Sigmoid colon (tissue), 6 donors: ENCODE measurements at regions not wholly inside any gene's neighbourhood (a gene's known extent, or its start where the extent isn't known, plus 50 kb on each side); places are given as distances from the start of the nearest gene placed in this dataset.

ENCODE experiments used
- DNase-seq: peaks from one replicate; pipeline ENCODE4 v3.0.0-alpha.2; 2019
- H3K27ac ChIP-seq, 4 donors: fragments of 200-600 bp; sonication (generic); one replicate each; pipeline ENCODE4 v1.5.1; 2016 to 2019; ENCODE audit warnings: mild to moderate bottlenecking in 1 of 4
- H3K27me3 ChIP-seq, 3 donors: fragments of 200-600 bp; sonication (generic); one replicate each; pipeline ENCODE4 v1.5.1; 2019; ENCODE audit warnings: mild to moderate bottlenecking in 1 of 3
- H3K36me3 ChIP-seq, 4 donors: fragments of 200-600 bp; sonication (generic); one replicate each; pipeline ENCODE4 v1.5.1; 2016 to 2019
- H3K4me1 ChIP-seq, 4 donors: fragments of 200-600 bp; sonication (generic); one replicate each; pipeline ENCODE4 v1.5.1; 2017 to 2019
- H3K4me3 ChIP-seq, 4 donors: fragments of 200-600 bp; sonication (generic); one replicate each; pipeline ENCODE4 v1.5.1; 2017 to 2019; ENCODE audit warnings: mild to moderate bottlenecking in 2 of 4, moderate library complexity in 1 of 4
- H3K9me3 ChIP-seq, 4 donors: fragments of 200-600 bp in 3 of 4; sonication (generic) in 3 of 4; one replicate each; pipeline versions ENCODE4 v1.5.1 to v1.6.1; 2013 to 2019
- EP300 ChIP-seq, 4 donors: sonication (generic); formaldehyde crosslinking; IDR thresholded peaks; one replicate each; pipeline ENCODE4 v1.6.1; 2017; ENCODE audit warnings: antibody characterized with exemption in 4 of 4
- POLR2A ChIP-seq, 2 donors: fragments of 450-650 bp; IDR thresholded peaks; one replicate each; pipeline ENCODE4 v1.6.1; 2016; ENCODE audit warnings: antibody characterized with exemption in 2 of 2, mild to moderate bottlenecking in 2 of 2, moderate library complexity in 2 of 2
- POLR2AphosphoS5 ChIP-seq, 4 donors: sonication (generic); formaldehyde crosslinking; IDR thresholded peaks; one replicate each; pipeline ENCODE4 v1.6.1; 2017; ENCODE audit warnings: antibody characterized with exemption in 4 of 4
- WGBS, 2 donors: extraction: QIAGEN DNeasy Blood & Tissue Kit; methylation state at CpG; one replicate each; pipeline ENCODE4 v1.1.7; 2013; 5-methylcytosine and 5-hydroxymethylcytosine counted together
- intact Hi-C: fragments of 100-400 bp; cut with DNase I; formaldehyde crosslinking; loops from one replicate; pipeline ENCODE4 v1.15.1; 2023
- TF ChIP-seq, protein P1 (sequence below), 4 experiments: fragments of 450-650 bp in 3 of 4; fragments of 200-600 bp in 1 of 4; IDR thresholded peaks; one replicate each; pipeline ENCODE4 v1.5.1; 2016 to 2019; ENCODE audit warnings: antibody characterized with exemption in 4 of 4, mild to moderate bottlenecking in 3 of 4, moderate library complexity in 2 of 4
- donor health status: healthy with polysubstance abuse.
- donor health status: healthy.

DNA sequence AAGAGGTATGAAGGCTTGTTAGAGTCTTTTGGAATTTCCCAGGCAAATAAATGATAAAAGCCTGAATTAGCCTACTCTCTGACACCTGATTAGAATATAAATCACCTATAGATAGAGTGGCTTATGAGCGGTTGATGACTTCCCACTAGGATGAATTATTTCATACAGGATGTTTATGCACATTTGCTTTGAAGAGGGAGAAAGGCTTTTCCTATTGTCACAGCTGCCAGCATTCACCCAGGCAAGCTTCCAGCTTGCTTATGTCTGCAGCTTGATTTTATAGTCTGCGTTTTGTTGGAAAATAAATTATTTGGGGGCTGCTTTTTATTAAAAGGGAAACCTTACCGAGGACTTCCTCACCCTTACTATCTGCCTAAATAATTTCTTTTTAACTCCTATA, 51.3 kb upstream of the EIF2S2 start:
- no peak for DNase-seq
- Histone ChIP-seq H3K9me3 (no peaks in the 10 kb centered on the region), H3K4me1 (no peaks in the 10 kb centered on the region), H3K27me3 (peaks cover 0 to 5% (median 0%) of the 10 kb centered on the region in 3 donors), H3K36me3 (no peaks in the 10 kb centered on the region), H3K27ac (no peak overlapping the region), H3K4me3 (no peak overlapping the region)
- WGBS, 2 donors: 59 to 74% methylated on average over 3 of the region's 3 CpGs
- no peak for TF ChIP-seq POLR2A (IDR thresholded peaks at IDR 0.05)
- no peak for TF ChIP-seq POLR2AphosphoS5 (IDR thresholded peaks at IDR 0.05)
- no peak for TF ChIP-seq EP300 (IDR thresholded peaks at IDR 0.05)
- TF ChIP-seq, protein P1, sequence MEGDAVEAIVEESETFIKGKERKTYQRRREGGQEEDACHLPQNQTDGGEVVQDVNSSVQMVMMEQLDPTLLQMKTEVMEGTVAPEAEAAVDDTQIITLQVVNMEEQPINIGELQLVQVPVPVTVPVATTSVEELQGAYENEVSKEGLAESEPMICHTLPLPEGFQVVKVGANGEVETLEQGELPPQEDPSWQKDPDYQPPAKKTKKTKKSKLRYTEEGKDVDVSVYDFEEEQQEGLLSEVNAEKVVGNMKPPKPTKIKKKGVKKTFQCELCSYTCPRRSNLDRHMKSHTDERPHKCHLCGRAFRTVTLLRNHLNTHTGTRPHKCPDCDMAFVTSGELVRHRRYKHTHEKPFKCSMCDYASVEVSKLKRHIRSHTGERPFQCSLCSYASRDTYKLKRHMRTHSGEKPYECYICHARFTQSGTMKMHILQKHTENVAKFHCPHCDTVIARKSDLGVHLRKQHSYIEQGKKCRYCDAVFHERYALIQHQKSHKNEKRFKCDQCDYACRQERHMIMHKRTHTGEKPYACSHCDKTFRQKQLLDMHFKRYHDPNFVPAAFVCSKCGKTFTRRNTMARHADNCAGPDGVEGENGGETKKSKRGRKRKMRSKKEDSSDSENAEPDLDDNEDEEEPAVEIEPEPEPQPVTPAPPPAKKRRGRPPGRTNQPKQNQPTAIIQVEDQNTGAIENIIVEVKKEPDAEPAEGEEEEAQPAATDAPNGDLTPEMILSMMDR (IDR thresholded peaks at IDR 0.05): no peak
- intact Hi-C loops: no loop called here

DNA sequence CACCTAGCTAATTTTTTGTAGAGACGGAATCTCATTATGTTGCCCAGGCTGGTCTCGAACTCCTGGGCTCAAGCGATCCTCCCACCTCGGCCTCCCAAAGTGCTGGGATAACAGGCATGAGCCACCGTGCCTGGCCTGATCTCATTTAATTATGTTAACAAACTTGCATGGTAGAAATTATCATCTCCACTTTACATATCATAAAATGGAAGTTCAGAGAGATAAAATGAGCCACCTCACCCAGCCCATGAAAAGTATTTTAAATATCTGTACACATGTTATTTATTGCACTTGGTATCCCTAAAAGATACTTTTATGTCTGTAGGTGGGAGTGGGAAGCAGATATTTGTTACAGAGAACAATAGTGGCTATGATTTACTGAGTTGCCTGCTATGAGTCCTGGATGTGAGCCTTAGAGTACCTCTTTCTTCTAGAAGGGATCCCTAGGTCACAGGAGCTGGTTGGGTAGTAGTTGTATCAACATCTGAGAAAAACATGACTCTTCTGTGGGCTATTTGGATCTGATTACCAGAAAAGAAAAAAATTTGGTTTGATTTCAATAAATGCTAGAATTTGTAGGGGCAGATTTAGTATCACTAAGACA, 52.4 kb upstream of the EIF2S2 start:
- Histone ChIP-seq H3K4me3 (no peak overlapping the region), H3K36me3 (no peaks in the 10 kb centered on the region), H3K9me3 (no peaks in the 10 kb centered on the region), H3K27ac (no peak overlapping the region), H3K4me1 (no peaks in the 10 kb centered on the region), H3K27me3 (no peaks in the 10 kb centered on the region)
- no peak for DNase-seq
- TF ChIP-seq POLR2A (IDR thresholded peaks at IDR 0.05) (no peak), EP300 (IDR thresholded peaks at IDR 0.05) (no peak), POLR2AphosphoS5 (IDR thresholded peaks at IDR 0.05) (no peak)
- TF ChIP-seq, protein P1 (IDR thresholded peaks at IDR 0.05): no peak
- 88 to 92% methylated on average over 5 of the region's 5 CpGs for WGBS, 2 donors
- intact Hi-C loops: no loop called here

- H3K9me3 ChIP-seq: no peaks in the 10 kb centered on the region
- 7 to 11% methylated on average over 2 of the region's 2 CpGs for WGBS, 2 donors
- H3K4me3 ChIP-seq: no peak overlapping the region
- no peaks in the 10 kb centered on the region for H3K27me3 ChIP-seq
- no peaks in the 10 kb centered on the region for H3K4me1 ChIP-seq
- no peak for DNase-seq
- no peaks in the 10 kb centered on the region for H3K36me3 ChIP-seq
- H3K27ac ChIP-seq: no peak overlapping the region
- intact Hi-C loops: no loop called here
- TF ChIP-seq POLR2A (IDR thresholded peaks at IDR 0.05) (no peak), EP300 (IDR thresholded peaks at IDR 0.05) (no peak), POLR2AphosphoS5 (IDR thresholded peaks at IDR 0.05) (no peak)
- TF ChIP-seq, protein P1 (IDR thresholded peaks at IDR 0.05): no peak
Measured at GRCh38 chr20:34165018-34165619, 53.1 kb upstream of the EIF2S2 start.

GRCh38 chr20:34171640-34172039, 59.6 kb upstream of the EIF2S2 start:
- WGBS, 2 donors: 85 to 88% methylated on average over 4 of the region's 4 CpGs
- Histone ChIP-seq H3K4me3 (no peak overlapping the region), H3K27me3 (no peaks in the 10 kb centered on the region), H3K9me3 (no peaks in the 10 kb centered on the region), H3K36me3 (no peaks in the 10 kb centered on the region), H3K4me1 (no peaks in the 10 kb centered on the region), H3K27ac (no peak overlapping the region)
- intact Hi-C loops: no loop called here
- DNase-seq: no peak
- no peak for TF ChIP-seq POLR2A (IDR thresholded peaks at IDR 0.05)
- TF ChIP-seq POLR2AphosphoS5 (IDR thresholded peaks at IDR 0.05): no peak
- no peak for TF ChIP-seq EP300 (IDR thresholded peaks at IDR 0.05)
- TF ChIP-seq, protein P1 (IDR thresholded peaks at IDR 0.05): no peak

GRCh38 chr20:34172926-34173325, 60.9 kb upstream of the EIF2S2 start:
- H3K9me3 ChIP-seq: no peaks in the 10 kb centered on the region
- no peak overlapping the region for H3K27ac ChIP-seq
- no peaks in the 10 kb centered on the region for H3K4me1 ChIP-seq
- DNase-seq: no peak
- H3K27me3 ChIP-seq: no peaks in the 10 kb centered on the region
- no peak overlapping the region for H3K4me3 ChIP-seq
- no peaks in the 10 kb centered on the region for H3K36me3 ChIP-seq
- intact Hi-C loops: no loop called here
- WGBS, 2 donors: 70% methylated on average over 2 of the region's 2 CpGs
- TF ChIP-seq, protein P1 (IDR thresholded peaks at IDR 0.05): no peak
- TF ChIP-seq POLR2AphosphoS5 (IDR thresholded peaks at IDR 0.05) (no peak), EP300 (IDR thresholded peaks at IDR 0.05) (no peak), POLR2A (IDR thresholded peaks at IDR 0.05) (no peak)
